Hindlimb muscle (tissue), 1 donor: ENCODE measurements at regions not wholly inside any gene's neighbourhood (a gene's known extent, or its start where the extent isn't known, plus 50 kb on each side); places are given as distances from the start of the nearest gene placed in this dataset.

Source experiments
- DNase-seq: peaks from one replicate; pipeline ENCODE4 v3.0.0-alpha.2; 2013

DNA sequence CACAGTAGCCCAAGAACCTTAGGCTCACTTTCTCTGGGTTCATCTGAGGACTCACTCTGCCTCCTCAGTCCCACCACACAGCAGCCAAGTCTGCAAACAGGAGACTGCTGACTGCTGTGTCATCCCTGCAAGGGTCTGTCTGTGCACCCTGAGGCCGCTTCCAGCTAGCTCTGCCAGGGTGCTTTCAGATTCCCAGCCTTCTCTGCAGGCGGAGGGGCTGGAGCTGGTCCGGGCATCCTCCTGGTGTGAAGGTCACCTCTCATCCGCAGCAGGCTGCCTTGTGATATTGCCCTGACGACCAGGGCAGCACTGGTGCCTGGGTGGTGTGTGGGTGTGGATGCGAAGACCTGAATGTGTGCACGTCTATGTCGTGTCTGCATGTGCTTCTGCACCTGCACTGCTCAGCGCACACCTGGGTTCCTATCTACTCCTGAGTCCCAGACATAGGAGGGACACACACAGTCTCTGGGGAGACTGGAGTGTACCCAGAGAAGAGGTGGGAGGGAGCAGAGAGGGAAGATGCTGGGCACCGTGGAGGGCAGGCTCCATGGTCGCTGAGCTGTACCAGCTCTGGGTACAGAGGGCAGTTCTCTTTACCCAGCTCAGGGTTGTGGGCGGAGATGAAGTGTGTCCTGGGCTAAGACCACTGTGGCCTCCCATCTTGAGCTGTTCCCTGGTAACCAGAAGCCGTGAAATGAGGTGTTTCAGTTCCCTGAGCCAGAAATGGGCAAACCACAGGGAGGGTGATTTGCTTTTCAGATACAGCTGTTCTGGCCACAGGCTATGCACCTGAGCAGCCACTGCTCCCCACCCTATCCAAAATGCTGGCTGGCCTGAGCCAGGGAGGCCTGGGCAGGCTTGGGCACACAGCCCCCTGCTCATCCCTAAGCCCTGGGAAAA, 160.9 kb upstream of the CSF3R start:
- no peak for DNase-seq

DNA sequence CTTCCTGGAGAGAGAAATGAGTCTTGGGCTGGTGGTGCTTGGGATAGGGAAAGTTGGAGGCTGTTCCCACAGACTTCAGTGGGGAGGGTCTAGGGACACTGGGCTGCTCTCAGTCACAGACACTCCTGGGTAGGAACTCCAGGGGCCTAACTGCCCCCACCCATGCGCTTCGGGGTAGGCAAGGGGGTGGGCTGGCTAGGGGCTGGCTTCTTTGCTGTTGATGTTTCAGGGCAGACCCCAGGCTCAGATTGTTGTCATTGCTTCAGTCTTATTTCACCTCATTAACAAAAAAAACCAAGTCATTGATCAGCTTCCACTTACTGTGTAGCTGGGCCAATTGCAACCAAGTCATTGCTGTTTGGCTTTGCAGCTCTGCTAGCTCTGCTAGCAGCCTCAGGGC, 160.1 kb upstream of the CSF3R start:
- no peak for DNase-seq

DNA sequence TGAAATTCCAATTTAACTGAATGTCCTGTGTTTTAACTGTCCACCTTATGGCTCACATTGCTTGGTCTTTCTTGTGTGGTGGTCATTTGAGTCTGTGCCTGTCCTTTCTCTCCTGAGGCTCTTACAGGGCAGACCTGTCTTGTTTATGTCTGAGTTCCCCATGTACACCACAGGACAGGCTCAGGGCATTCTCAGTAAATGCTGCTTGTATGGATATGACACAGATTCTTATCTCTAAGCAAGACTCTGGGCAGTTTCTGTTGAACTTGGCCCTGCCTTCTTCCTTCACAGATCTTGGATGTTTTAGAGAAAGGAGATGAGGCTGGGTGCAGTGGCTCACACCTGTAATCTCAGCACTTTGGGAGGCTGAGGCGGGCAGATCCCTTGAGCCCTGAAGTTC, 159.1 kb upstream of the CSF3R start:
- no peak for DNase-seq

DNA sequence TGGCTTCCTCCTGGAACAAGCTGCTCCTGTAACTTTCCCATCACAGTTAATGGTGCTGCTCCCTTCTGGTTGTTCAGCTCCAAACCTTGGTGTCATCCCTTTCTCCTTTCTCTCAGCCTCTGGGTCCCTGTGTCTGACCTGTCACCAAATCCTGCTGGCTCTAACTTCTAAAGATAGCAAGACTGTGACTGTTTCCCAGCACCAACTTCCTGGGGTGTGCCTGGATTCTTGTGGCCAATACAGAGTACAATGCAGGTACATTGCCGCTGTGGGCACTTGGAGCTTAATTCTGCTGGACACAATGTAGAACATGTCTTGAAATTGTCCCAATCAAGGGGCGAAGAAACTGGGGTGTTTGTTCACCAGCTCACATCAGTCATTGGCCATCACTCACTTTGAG, 156.7 kb upstream of the CSF3R start:
- no peak for DNase-seq

DNA sequence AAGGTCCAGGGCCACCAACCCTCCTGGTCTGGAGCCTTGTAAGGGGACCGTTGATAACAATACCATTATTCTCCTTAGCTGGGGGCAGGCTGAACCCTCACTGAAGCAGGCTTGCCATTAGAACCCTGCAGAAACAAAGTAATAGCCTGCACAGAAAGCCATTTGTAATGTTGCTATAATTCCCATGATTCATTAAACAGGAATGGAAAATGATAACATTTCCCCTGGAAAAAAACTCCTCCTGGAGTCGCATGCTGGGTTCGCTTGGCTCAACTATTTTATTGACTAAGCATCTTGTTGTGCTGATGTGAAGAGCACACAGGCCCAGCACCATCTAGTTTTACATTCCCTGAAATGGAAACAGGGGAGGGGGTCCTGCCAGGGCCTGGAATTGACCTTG, 155.6 kb upstream of the CSF3R start:
- DNase-seq: no peak

DNA sequence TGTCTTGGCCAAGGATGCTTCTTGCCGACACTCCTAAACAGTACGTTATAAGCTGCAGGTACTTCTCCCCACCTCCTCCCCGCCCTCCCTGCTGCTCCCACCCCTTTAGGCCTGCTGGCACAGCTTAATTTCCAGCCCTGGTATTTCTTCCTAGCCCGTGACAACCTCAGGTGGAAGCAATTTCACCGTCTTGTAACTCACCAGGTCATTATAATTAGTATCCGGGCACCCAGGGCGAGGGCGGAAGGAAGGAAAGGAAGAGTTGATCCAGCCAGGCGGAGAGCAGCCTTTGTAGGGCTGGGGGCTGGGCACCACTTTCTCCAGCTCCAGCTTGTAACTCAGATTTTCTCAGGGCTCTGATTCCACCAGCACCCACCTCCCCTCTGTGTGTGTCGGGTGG, 153.5 kb upstream of the CSF3R start:
- no peak for DNase-seq

DNA sequence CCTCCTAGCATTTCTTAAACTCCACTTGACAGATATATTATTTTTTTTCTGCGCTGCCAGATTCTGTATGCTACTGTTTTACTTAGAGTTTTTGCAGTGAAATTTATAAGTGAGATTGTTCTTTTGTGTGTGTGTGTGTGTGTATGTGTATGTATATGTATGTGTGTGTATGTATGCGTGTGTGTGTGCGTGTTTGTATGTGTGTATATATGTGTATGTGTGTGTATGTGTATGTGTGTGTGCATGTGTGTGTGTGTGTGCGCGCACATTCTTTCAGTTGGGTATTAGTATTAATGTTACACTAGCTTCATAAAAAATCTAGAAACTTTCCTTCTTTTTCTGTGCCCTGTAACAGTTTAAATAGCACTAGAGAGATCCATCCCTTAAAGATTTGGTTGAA, 152.6 kb upstream of the CSF3R start:
- DNase-seq: no peak

DNA sequence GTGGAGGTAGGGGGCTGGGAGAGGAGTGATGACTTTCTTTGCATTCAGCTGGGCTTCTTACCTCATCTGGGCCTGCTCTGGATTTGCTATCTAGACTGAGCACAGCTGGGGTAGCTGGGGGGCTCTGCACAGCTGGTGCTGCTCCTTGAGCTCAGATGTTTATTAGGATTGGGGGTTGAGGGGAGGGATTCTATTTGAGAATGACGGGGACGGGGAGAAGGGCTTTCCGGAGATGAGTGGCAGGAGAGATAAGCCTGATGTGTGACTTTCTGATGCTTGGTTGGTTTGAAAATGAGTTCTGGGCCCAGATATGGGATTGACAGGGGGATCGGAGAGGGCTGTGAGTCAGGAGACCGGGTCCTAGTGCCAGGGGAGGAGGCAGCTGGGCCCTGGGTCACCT, 146.1 kb upstream of the CSF3R start:
- no peak for DNase-seq

DNA sequence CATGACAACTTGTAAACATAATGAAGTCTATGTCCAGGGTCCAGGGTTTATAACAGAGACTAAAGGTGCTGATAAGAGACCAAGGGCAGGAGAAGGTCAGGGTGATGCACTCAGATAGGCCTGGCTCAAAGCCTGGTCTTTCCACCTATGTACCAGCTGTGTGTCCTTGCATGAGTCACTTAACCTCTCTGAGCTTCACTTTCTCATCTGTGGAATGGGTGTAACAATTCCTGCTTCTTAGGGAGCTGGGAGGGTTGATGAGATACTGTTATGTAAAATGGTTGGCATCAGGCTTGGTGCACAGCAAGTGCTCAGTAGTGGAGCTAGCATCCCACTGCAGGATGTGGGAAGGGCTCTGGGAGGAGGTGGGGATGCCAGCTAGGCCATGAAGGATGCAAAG, 143.7 kb upstream of the CSF3R start:
- DNase-seq: no peak

DNA sequence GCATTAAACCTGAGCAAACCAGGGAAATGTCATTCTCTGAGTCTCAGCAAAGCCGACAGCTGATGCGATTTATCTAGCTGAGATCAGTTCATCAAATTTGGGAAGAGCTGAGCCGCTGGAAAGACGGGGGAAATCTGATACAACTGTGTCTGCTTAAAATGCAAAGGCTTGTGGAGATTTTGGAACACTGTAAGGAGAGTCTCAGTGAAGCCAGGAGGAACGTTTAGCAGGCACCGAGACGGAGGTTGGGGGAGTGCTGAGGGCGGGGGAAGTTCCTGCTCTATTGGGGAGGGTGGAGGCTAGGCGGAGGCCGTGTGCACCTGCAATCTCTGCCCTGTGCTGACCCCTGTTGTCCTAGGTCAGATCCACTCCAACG, 143.2 kb upstream of the CSF3R start:
- no peak for DNase-seq

DNA sequence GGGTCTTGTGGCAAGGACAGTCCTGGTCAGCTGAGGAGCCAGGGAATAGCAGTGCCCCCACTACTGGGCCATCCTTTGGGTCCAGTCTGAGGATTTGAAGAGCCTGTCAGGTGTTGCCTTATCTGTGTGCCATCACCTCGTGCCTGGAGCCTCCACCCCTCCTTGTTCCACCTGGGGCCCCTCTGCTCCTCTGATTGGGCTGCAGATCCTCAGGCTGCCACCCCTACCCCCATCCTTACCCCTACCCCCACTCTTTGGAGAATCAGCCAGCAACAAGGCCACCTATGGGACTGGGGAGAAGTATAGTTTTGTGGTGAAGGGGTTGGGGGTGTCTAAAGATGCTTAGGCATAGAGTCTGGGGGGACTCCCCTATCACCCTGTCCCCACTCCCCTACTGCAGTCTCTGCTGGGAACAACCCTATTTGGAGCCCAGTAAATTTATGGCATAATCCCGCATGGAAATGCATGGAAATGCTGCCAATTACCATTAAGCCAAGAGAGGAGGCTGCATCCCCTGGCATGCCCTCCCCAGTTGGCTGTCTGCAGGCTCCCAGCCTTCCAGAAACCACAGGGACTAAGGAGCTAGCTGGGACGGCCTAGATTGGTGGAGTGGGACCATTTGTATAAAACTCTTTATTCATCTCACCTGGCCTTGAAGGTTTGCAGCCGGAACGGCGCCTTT, 142.7 kb upstream of the CSF3R start:
- no peak for DNase-seq

DNA sequence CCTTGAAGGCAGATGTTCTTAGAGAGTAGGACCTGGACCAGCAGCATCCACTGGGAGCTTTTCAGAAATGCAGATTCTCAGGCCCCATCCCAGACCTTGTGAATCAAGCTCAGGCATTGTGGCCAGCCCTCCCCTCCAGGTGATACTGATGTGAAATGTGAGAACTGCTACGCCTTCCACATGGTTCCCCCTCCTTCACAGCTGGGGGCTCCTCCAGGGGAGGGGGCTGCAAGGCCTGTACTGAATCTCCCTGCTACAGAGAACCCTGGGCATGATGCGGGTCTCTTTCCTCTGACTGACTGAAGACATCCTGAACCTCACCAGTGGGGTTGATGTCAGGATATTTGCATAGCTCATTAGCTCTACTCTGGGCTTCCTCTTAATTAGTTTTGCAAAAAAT, 141.8 kb upstream of the CSF3R start:
- DNase-seq: no peak

DNA sequence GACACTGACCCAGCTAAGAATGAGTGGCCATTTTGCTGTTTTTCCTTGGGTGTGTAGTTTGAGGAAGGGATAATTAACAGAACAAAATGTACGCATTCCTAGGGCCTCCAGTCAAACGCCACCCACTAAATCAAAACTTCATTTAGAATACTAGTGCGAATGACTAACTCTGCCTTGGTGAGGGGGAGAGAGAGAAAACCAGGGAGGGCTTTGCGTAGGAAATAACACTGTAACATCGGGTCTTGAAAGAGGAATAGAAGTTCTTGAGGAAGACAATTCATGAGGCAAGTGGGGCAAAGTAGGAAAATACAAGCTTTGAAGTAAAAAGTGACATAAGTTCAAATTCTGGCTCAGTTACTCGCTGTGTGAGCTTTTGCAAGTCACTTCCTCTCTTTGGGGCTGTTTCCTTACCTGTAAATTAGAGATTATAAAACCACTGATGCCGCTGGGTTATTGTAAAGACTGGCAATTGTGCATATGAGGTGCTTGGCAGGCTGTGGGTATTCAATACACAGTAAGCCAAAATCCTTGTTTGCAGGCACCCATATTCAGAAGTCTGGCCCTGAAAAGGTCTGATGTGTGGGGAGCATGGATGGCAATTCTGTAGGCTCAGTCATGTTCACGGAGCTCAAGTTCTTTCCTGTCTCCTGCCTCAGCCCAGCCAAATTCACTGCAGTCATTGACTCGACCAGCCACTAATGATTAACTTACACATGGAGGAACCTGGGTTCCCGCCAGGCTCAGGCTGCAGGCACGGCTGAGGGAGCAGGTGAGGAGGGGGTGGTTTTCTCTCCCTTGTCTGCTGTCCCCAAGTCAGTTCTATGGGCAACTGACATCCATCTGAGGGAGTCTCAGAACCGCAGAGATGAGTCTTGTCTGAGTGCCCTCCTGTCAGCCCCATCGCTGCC, 140.3 kb upstream of the CSF3R start:
- DNase-seq: no peak

DNA sequence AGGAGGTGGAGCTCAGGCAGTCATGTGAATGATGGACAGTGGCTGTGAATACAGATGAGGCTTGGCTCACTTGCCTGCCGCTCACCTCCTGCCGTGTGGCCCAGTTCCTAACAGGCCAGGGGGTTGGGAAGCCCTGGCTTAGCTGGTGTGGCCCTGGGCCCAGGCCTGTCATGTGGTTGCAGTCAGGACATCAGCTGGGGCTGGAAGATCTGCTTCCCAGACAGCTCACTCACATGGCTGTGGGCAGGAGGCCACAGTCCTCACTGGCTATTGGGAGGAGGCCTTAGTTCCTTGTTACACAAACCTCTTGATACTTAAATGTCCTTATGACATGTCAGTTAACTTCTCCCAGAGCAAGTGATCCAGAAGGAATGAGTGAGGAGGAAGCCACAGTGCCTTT, 138.8 kb upstream of the CSF3R start:
- DNase-seq: no peak

DNA sequence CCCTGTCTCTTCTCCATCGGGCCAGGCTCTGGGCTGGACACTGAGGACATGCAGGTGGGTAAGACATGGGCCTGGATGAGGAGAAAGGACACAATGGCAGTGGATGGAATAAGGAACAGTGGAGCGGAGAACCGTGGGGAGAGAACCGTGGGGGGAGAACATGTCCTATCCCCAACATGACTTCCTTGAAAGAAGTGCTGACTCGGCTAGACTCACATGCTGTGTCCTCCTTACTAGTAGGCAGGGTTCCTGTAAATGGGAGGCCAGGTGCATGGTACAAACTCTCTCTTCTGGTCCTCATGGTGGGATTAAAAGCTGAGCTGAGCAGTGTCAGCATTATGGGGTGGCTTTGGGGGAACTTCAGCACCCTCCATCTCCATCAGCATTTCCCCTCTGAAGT, 137.4 kb upstream of the CSF3R start:
- no peak for DNase-seq

DNA sequence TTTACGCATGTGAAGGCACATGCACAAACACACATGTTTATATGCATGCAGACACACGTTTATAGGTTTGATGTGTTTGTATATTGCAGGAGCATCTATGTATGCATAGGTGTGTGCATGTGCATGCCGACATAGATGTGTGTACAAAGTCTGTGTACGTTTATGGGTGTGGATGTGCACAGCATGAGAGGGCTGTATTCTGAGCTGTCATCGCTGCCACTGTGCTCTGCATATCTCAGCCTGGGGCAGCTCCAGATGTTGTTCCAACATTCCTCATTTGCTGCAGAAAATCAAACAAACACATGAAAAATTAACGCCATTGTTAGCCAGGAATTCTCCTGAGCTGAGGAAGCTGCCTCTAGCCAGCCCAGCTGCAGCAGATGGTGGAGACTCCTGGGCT, 132.3 kb upstream of the CSF3R start:
- no peak for DNase-seq

DNA sequence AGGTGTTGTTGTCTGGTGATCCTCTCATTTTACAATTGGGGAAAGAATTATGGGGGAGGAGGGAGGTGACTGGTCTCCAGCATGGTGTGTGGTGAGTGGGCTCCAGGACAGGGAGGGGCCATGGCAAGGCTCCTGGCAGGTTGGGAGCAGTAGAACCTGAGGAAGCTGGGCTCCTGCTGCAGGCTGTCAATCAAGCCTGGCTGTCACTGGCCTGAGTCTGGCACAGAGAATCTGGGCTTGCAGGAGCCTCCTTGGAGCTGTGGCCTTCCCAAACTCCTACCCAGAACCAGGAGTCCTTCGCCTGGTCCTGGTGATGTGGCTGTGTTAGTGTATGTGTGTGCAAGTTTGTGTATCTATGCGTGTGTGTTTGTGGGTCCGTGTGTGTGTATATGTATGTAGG, 131.9 kb upstream of the CSF3R start:
- no peak for DNase-seq

DNA sequence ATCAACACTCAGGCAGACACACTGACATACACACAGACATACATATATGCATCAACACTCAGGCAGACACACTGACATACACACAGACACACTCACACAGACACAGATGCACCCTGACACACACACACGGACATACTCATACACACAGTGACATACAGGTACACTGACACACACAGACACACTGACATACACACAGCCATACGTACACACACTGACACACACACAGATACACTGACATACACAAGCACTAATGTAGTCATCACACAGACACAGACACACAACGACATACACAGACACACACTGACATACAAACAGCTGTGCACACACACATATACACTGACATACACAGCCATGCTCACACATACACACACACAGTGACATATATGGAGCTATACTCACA, 131.0 kb upstream of the CSF3R start:
- no peak for DNase-seq

DNA sequence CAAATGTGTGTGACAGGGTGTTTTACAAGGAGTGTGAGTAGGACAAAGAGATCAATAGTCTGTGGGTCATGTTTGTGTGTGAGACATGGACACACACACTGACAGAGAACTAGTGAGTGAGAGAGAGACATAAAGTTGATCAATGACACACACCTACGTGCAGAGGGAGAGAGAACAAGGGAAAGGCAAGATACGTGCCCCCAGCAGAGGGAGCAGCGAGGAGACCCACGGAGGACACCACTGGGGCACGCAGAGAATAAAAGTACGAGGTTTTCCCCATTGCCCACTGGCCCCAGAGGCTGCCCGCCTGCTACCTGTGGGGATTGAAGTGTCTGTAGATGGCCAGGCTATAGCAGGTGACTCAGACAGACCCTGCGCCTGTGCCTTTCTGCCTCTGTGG, 130.2 kb upstream of the CSF3R start:
- no peak for DNase-seq

DNA sequence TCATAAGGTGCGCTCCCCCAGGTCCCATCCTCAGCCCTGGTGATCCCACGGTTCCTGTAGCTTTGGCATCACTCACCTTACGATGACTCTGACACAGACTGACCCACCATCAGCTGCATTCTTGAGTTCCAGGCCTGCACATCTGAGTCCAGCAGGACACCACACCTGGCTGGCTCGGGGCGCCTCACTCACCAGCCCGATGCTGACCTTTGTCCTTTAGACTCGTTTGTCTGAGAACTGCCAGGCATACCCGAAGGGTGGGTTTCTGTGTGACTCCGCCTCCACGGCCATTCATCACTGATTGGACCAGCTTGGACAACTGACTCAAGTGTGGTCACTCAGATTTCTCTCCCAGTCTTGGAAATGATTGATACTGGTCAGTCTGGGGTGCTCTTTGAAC, 129.4 kb upstream of the CSF3R start:
- no peak for DNase-seq

DNA sequence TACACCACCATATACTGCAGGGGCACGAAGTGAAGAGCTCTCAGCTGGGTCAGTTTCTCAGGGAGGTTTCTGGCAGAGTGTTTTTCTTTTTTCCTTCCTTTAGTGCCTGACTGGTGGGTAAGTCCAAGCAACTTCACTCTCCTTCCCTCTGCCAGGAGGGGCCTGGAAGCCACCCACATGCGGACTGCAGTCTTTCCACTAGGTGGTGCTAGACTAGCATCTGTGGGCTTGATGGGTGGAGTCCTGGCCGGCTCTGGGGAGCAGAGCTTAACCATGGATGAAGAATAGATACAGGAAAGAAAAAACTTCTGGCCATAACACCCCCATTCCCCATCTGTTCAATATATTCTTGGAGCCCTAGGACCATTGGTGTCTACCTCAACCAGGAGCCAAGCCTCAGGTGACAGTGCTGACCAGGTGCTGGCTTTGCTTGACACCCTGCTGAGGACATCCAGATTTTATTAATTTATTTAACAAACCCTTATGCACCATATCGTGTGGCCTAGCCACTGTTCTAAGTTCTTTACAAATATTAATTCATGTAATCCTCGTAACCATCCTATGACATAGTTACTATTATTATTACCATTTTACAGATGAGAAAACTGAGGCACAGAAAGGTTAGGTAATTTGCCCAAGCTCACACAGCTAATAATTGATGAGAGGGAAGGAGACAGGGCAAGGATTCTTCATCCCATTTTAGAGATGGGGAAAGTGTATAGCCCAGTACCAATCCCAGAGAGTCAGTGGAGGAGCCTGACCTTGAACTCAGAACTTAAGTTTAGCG, 126.7 kb upstream of the CSF3R start:
- DNase-seq: no peak

DNA sequence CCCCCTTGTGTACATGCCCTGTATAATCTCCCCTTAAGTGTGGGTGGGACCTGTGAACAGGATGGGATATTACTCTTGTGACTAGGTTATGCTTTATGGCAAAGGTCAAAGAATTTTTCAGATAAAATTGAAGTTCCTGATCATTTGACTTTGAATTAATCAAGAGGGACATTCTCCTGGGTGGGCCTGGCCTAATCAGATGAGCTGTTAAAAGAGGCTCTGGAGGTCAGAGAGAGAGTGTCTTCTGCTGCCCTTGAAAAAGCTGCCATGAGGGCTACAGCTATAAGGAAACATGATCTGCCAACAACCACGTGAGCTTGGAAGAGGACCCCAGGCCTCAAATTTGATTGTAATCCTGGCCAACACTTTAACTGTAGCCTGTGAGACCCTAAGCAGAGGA, 125.6 kb upstream of the CSF3R start:
- DNase-seq: no peak

DNA sequence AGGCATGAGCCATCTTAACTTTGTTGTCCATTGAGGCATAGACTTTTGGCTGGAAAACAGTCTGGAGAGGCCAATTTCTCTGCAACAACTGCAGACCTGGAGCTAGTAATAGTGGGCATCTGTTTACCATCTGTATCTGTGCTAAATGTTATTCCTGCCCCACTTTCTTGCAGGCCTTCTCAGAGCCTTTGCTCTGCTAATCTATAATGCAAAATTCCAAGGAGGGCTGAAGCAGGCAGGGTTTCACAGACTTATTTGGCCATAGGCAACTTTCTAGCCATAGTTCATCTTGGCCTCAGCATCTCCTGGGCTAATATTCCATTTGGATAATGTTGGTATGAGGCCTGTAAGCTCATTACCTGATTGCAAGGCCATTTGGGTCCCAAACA, 124.5 kb upstream of the CSF3R start:
- DNase-seq: no peak
